GM18909 (cell line): ENCODE measurements at regions not wholly inside any gene's neighbourhood (a gene's known extent, or its start where the extent isn't known, plus 50 kb on each side); places are given as distances from the start of the nearest gene placed in this dataset.
"Not testable (repeated sequence)": the region's sequence is repeated elsewhere in the genome, so short reads cannot be mapped to it uniquely, and the experiment has no call there.

Source experiments
- ATAC-seq: cut with Tn5 transposase; IDR thresholded peaks from one replicate; pipeline ENCODE4 v1.9.1; 2021; ENCODE audit warnings: mild to moderate bottlenecking; ENCODE audit not compliant: unreplicated experiment, poor library complexity

GRCh38 chr5:44565360-44565759 lies 176.1 kb upstream of the FGF10 start:
- no peak for ATAC-seq

GRCh38 chr5:44546286-44546685 lies 157.1 kb upstream of the FGF10 start:
- no peak for ATAC-seq

- no peak for ATAC-seq
Measured at GRCh38 chr5:44543511-44543910, 154.3 kb upstream of the FGF10 start.

GRCh38 chr5:44542470-44542869 lies 153.2 kb upstream of the FGF10 start:
- ATAC-seq, result no peak

GRCh38 chr5:44539602-44539919 lies 150.3 kb upstream of the FGF10 start:
- ATAC-seq, result no peak

GRCh38 chr5:44538797-44539601 lies 149.8 kb upstream of the FGF10 start:
- no peak for ATAC-seq

- peak; percentile 63 for ATAC-seq
Measured at GRCh38 chr5:44536650-44537260, 147.5 kb upstream of the FGF10 start.

- no peak for ATAC-seq
Measured at GRCh38 chr5:44535621-44536020, 146.4 kb upstream of the FGF10 start.

- ATAC-seq, result no peak
Measured at GRCh38 chr5:44532981-44533380, 143.8 kb upstream of the FGF10 start.

GRCh38 chr5:44531756-44532155 lies 142.5 kb upstream of the FGF10 start:
- ATAC-seq, result not testable (repeated sequence)

GRCh38 chr5:44530783-44531182 lies 141.6 kb upstream of the FGF10 start:
- ATAC-seq, result not testable (repeated sequence)

GRCh38 chr5:44511596-44511995 lies 122.4 kb upstream of the FGF10 start:
- no peak for ATAC-seq

- ATAC-seq, result no peak
Measured at GRCh38 chr5:44506561-44506960, 117.3 kb upstream of the FGF10 start.

- no peak for ATAC-seq
Measured at GRCh38 chr5:44499381-44499780, 110.2 kb upstream of the FGF10 start.

GRCh38 chr5:44497606-44498005 lies 108.4 kb upstream of the FGF10 start:
- ATAC-seq, result no peak

GRCh38 chr5:44495280-44495679 lies 106.1 kb upstream of the FGF10 start:
- no peak for ATAC-seq

- ATAC-seq, result no peak
Measured at GRCh38 chr5:44489759-44490158, 100.5 kb upstream of the FGF10 start.

GRCh38 chr5:44486591-44486990 lies 97.4 kb upstream of the FGF10 start:
- no peak for ATAC-seq

GRCh38 chr5:44454002-44454401 lies 64.8 kb upstream of the FGF10 start:
- ATAC-seq, result no peak

- no peak for ATAC-seq
Measured at GRCh38 chr5:44446399-44446798, 57.2 kb upstream of the FGF10 start.

GRCh38 chr5:44443172-44443571 lies 54.0 kb upstream of the FGF10 start:
- ATAC-seq, result no peak

- ATAC-seq, result no peak
Measured at GRCh38 chr5:44441460-44441859, 52.2 kb upstream of the FGF10 start.
